Endothelial cell of umbilical vein (primary cell): ENCODE measurements at regions not wholly inside any gene's neighbourhood (a gene's known extent, or its start where the extent isn't known, plus 50 kb on each side); places are given as distances from the start of the nearest gene placed in this dataset.

Source experiments
- BruUV-seq: library from RNA; stranded (reverse); fragments of 400-500 nt; replicated peaks from 2 replicates; lab custom pipeline; 2021; lab: Mats Ljungman, UMichigan
- CTCF ChIA-PET: fragments of 300-600, 350-600 bp; sonication (Branson Sonifier 250); formaldehyde crosslinking; loops from one replicate; lab custom pipeline; 2021; ENCODE audit warnings: antibody characterized with exemption, inconsistent platforms; lab: Charles Lee
- POLR2A ChIA-PET: fragments of 300-600, 350-600 bp; sonication (Branson Sonifier 250); formaldehyde crosslinking; loops from one replicate; lab custom pipeline; 2021; ENCODE audit warnings: antibody characterized with exemption, inconsistent platforms; lab: Charles Lee
- DNase-seq: peaks from one replicate; pipeline ENCODE4 v3.0.0-alpha.2; 2011; ENCODE audit warnings: low read depth, low spot score
- FAIRE-seq: peaks from 2 replicates; lab custom pipeline; 2011; peaks lifted over from hg19 to GRCh38; lab: Jason Lieb, UNC
- H2AFZ ChIP-seq: 2 replicates; pipeline ENCODE4 v1.6.0; 2012; ENCODE audit warnings: low read depth, low read length, control low read depth, inconsistent platforms
- H3K27ac ChIP-seq: 2 replicates; pipeline ENCODE4 v1.5.1; 2011; ENCODE audit warnings: low read depth, mild to moderate bottlenecking, control low read depth, low read length, moderate library complexity; ENCODE audit not compliant: insufficient read depth
- H3K27me3 ChIP-seq, 2 experiments: 2 replicates each; pipeline versions ENCODE4 v1.6.0 to v1.6.1; 2011; ENCODE audit warnings: low read length in 2 of 2, mixed read lengths in 1 of 2; ENCODE audit not compliant: control insufficient read depth in 2 of 2, insufficient read depth in 2 of 2
- H3K36me3 ChIP-seq, 2 experiments: 2 replicates in 1 of 2; 3 replicates in 1 of 2; pipeline ENCODE4 v1.5.1; 2011; ENCODE audit warnings: low read length in 2 of 2, mild to moderate bottlenecking in 1 of 2, moderate library complexity in 1 of 2; ENCODE audit not compliant: control insufficient read depth in 2 of 2, insufficient read depth in 2 of 2; ENCODE audit errors: extremely low read depth in 1 of 2
- H3K4me1 ChIP-seq: 3 replicates; pipeline ENCODE4 v1.5.1; 2011; ENCODE audit warnings: mild to moderate bottlenecking, low read length; ENCODE audit not compliant: control insufficient read depth, insufficient read depth; ENCODE audit errors: extremely low read depth
- H3K4me2 ChIP-seq: 2 replicates; pipeline ENCODE4 v1.6.1; 2011; ENCODE audit warnings: low read length, control low read depth, mixed read lengths; ENCODE audit not compliant: insufficient read depth
- H3K4me3 ChIP-seq, 3 experiments: fragments of 200-600 bp in 1 of 3; sonication (generic), shearing (Covaris generic) in 1 of 3; replicated peaks in 1 of 3; 2 replicates each; pipeline ENCODE4 v1.5.1; 2011 to 2016; ENCODE audit warnings: control low read depth in 3 of 3, low read length in 3 of 3, mild to moderate bottlenecking in 2 of 3, inconsistent platforms in 1 of 3, low read depth in 1 of 3, moderate library complexity in 1 of 3; ENCODE audit not compliant: insufficient read depth in 1 of 3
- H3K79me2 ChIP-seq: 2 replicates; pipeline ENCODE4 v1.6.0; 2012; ENCODE audit warnings: low read length, inconsistent platforms; ENCODE audit not compliant: control insufficient read depth, insufficient read depth
- H3K9ac ChIP-seq: replicated peaks from 2 replicates; pipeline ENCODE3; 2011; ENCODE audit warnings: low read length, control low read depth; ENCODE audit not compliant: insufficient read depth; ENCODE audit errors: extremely low read depth
- H3K9me1 ChIP-seq: replicated peaks from 3 replicates; pipeline ENCODE4 v1.6.0; 2011; ENCODE audit warnings: mild to moderate bottlenecking, low read length; ENCODE audit not compliant: control insufficient read depth, insufficient read depth; ENCODE audit errors: extremely low read depth
- H3K9me3 ChIP-seq: replicated peaks from 2 replicates; pipeline ENCODE4 v1.5.1; 2012; ENCODE audit warnings: low read length, inconsistent platforms; ENCODE audit not compliant: control insufficient read depth, insufficient read depth
- H4K20me1 ChIP-seq: replicated peaks from 2 replicates; pipeline ENCODE3; 2011; ENCODE audit warnings: mild to moderate bottlenecking, low read length; ENCODE audit not compliant: control insufficient read depth, insufficient read depth; ENCODE audit errors: extremely low read depth
- CTCF ChIP-seq, 2 donors: IDR thresholded peaks; 1 replicate in 1 of 2; 2 replicates in 1 of 2; pipeline ENCODE4 v1.5.1; 2011; ENCODE audit warnings: low read length in 2 of 2, mild to moderate bottlenecking in 2 of 2, moderate library complexity in 2 of 2, control low read depth in 1 of 2, inconsistent platforms in 1 of 2, low read depth in 1 of 2; ENCODE audit not compliant: insufficient read depth in 1 of 2; ENCODE audit errors: extremely low read depth in 1 of 2
- EZH2 ChIP-seq: IDR thresholded peaks from 2 replicates; pipeline ENCODE4 v1.6.1; 2012; ENCODE audit warnings: borderline replicate concordance, low read depth, mild to moderate bottlenecking, moderate library complexity, low read length, inconsistent platforms; ENCODE audit not compliant: severe bottlenecking
- FOS ChIP-seq: IDR thresholded peaks from 2 replicates; pipeline ENCODE4 v1.6.1; 2011; ENCODE audit warnings: mild to moderate bottlenecking, low read length, moderate library complexity, borderline replicate concordance; ENCODE audit not compliant: insufficient read depth
- GATA2 ChIP-seq: IDR thresholded peaks from 2 replicates; pipeline ENCODE4 v1.7.0; 2011; ENCODE audit warnings: low read depth, mild to moderate bottlenecking, moderate library complexity, mixed read lengths, low read length; ENCODE audit not compliant: insufficient read length, insufficient read depth
- JUN ChIP-seq: IDR thresholded peaks from 2 replicates; pipeline ENCODE4 v1.6.1; 2011; ENCODE audit warnings: borderline replicate concordance, low read depth; ENCODE audit not compliant: insufficient read length, insufficient read depth
- POLR2A ChIP-seq: IDR thresholded peaks from 2 replicates; pipeline ENCODE4 v1.6.1; 2012; ENCODE audit warnings: low read depth, mild to moderate bottlenecking, control low read depth, low read length
- POLR2AphosphoS5 ChIP-seq: IDR thresholded peaks from 2 replicates; pipeline ENCODE4 v1.6.1; 2012; ENCODE audit warnings: low read depth, mild to moderate bottlenecking, control low read depth, low read length, moderate library complexity; ENCODE audit not compliant: insufficient read depth
- dilution Hi-C: fragments of 300-500 bp; cut with MboI; formaldehyde crosslinking; loops from one replicate; pipeline ENCODE4 v1.15.0; 2019; ENCODE audit warnings: low sequenced_read_pairs; ENCODE audit not compliant: extremely low pct_ligation_motif_present
- intact Hi-C: fragments of 100-400 bp; cut with micrococcal nuclease; formaldehyde crosslinking; loops from one replicate; pipeline ENCODE4 v1.10.0; 2022
- TF ChIP-seq, protein P1 (sequence below): IDR thresholded peaks from 2 replicates; pipeline ENCODE4 v1.6.1; 2011; ENCODE audit not compliant: insufficient read depth, insufficient read length

GRCh38 chr5:86155796-86156195 is 461.9 kb upstream of the COX7C start:
- H3K4me2 ChIP-seq = no peak overlapping the region
- ChIA-PET CTCF (no interaction called here), POLR2A (no interaction called here)
- DNase-seq (no peak), FAIRE-seq (no peak)
- H4K20me1 ChIP-seq = no peaks in the 10 kb centered on the region
- no peak overlapping the region for H2AFZ ChIP-seq
- no peaks in the 10 kb centered on the region for H3K36me3 ChIP-seq
- H3K27me3 ChIP-seq = no peaks in the 10 kb centered on the region
- H3K27ac ChIP-seq = no peak overlapping the region
- dilution Hi-C loops = no loop called here
- intact Hi-C loops = no loop called here
- no peaks in the 10 kb centered on the region for H3K9me3 ChIP-seq
- H3K4me3 ChIP-seq = no peak overlapping the region
- BruUV-seq = no TSS peak
- no peaks in the 10 kb centered on the region for H3K9me1 ChIP-seq
- no peak overlapping the region for H3K9ac ChIP-seq
- no peak for TF ChIP-seq POLR2AphosphoS5
- no peak for TF ChIP-seq GATA2
- no peak for TF ChIP-seq CTCF (IDR thresholded peaks at IDR 0.05; ENCODE audit: extremely low read depth in 1 of 2, insufficient read depth in 1 of 2, low read depth in 1 of 2, low read length in 2 of 2)
- TF ChIP-seq FOS = no peak
- TF ChIP-seq POLR2A = no peak
- TF ChIP-seq EZH2 = no peak
- no peaks in the 10 kb centered on the region for H3K79me2 ChIP-seq
- H3K4me1 ChIP-seq = no peaks in the 10 kb centered on the region

GRCh38 chr5:86170194-86170593 is 447.5 kb upstream of the COX7C start:
- intact Hi-C loops = no loop called here
- no TSS peak for BruUV-seq
- peaks cover 3% of the 10 kb centered on the region for H3K9me3 ChIP-seq

More at GRCh38 chr5:86170194-86170593, 447.5 kb upstream of the COX7C start:
- Histone ChIP-seq H4K20me1 (no peaks in the 10 kb centered on the region), H3K4me3 (no peak overlapping the region), H3K27ac (no peak overlapping the region), H3K4me1 (no peaks in the 10 kb centered on the region), H2AFZ (no peak overlapping the region), H3K4me2 (no peak overlapping the region), H3K79me2 (no peaks in the 10 kb centered on the region), H3K9me1 (no peaks in the 10 kb centered on the region), H3K36me3 (no peaks in the 10 kb centered on the region), H3K27me3 (no peaks in the 10 kb centered on the region), H3K9ac (no peak overlapping the region)
- no peak for DNase-seq
- POLR2A ChIA-PET = no interaction called here
- dilution Hi-C loops = no loop called here
- TF ChIP-seq, protein P1, sequence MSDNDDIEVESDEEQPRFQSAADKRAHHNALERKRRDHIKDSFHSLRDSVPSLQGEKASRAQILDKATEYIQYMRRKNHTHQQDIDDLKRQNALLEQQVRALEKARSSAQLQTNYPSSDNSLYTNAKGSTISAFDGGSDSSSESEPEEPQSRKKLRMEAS = no peak
- TF ChIP-seq JUN (no peak), FOS (no peak), POLR2AphosphoS5 (no peak), GATA2 (no peak), CTCF (IDR thresholded peaks at IDR 0.05; ENCODE audit: extremely low read depth in 1 of 2, insufficient read depth in 1 of 2, low read depth in 1 of 2, low read length in 2 of 2) (no peak), POLR2A (no peak)
- no peak for FAIRE-seq
- CTCF ChIA-PET = no interaction called here
